ENCODE measurements at regions not wholly inside any gene's neighbourhood (a gene's known extent, or its start where the extent isn't known, plus 50 kb on each side); places are given as distances from the start of the nearest gene placed in this dataset.
"Not testable (repeated sequence)": the region's sequence is repeated elsewhere in the genome, so short reads cannot be mapped to it uniquely, and the experiment has no call there.

DNA sequence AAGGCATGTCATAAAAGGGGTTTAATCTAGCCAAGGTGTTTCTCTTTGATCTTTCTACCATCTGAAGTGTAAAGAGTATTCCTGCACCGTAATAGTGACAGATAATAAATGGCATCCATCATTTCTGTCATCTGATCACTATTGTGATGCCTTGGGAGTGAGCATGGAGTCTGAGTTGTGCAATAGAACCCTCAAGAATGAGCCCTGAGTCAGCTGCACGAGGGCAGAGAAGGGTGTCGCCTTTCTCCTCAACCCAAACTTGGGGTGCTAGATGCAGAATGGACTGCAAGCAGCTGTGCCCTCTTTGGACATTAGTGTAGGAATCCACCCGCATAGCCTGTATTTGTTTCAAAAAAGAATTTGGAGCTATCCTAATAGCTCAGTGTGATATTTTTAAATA lies 115.2 kb downstream of the ZNF37A start:
- no peak for DNase-seq

DNA sequence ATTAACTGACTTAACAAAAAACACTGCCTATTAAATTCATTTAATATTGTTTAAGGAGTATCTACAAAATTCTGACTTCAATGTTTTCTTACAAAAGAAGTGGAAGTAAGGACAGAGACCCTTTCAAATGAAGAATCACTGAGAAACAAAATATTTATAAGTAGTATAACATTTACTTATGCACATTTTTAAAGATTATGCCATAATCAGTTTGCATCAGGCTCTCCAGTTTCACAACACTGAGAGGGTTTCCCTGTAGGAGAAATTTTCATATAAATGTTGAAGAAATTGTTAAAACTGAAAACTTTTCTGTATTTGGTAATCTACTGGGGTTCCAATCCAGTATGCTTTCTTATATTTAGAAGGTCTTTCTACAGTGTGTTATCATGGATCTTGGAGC lies 115.6 kb downstream of the ZNF37A start:
- not testable (repeated sequence) for DNase-seq

DNA sequence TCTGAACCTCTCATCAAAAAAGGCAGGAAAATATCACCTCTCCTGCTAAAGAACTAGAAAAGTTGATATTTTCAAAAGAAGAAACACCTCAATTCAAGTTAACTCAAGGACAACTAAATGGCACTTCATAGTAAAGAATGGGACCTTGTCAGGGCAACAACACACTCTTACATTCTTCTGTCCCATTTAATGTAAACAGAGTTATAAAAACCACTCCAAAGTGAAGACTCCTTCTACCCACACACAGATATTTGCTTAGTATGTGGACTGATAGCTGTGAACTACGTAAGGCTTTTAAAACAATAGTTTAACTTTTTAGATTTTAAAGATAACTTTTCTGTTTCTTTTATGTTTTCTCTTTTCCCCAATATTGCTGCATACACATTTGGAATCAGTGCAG lies 118.3 kb downstream of the ZNF37A start:
- no peak for DNase-seq

DNA sequence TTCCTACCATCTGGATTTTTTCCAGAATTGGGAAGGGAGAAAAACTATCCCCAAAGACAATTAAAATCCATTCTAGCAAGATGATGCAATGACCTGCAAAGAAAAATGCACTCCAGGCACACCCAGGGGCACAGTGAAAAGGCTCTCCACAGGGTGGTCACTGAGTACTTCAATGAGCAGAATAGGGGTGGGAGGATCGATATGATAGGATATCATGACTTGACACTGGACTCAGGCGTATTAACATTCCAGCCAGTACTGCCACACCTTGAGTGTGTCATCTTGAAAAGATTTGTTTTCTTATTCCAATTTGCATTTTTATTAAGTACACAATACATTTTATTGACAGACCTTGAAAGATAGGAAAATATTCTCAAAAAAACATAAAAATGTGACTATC lies 132.2 kb downstream of the ZNF37A start:
- no peak for DNase-seq

DNA sequence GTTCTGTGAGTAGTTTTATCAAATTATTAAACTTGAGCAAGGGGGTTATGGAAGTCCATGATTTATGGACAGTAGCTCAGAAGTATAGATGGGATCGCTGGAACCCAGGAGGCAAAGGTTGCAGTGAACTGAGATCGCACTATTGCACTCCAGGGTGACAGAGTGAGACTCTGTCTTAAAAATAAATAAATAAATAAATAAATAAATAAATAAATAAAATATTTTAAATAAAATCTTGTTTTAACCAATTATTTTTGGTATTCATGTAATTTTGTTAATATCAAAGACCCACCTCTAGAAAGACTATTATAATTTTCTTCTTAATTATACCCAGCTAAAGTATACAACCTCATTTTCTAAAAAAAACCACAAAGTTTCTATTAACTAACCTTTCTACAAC lies 134.3 kb downstream of the ZNF37A start:
- no peak for DNase-seq

DNA sequence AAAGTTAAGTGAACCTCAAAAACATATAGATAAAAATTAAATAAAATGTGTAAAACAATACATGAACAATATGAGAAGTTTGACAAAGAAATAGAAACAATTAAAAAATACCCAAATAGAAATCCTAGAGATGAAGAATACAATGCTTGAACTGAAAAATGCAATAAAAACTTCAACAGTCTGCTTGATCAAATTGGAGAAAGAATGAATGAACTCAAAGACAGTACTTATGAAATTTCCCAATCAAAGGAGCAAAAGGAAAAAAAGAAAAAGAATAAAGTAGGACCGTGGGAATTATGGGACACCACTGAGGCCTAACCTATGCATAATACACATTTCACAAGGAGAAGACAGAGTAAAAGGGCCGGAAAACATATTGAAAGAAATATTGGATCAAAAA lies 144.3 kb downstream of the ZNF37A start:
- not testable (repeated sequence) for DNase-seq

DNA sequence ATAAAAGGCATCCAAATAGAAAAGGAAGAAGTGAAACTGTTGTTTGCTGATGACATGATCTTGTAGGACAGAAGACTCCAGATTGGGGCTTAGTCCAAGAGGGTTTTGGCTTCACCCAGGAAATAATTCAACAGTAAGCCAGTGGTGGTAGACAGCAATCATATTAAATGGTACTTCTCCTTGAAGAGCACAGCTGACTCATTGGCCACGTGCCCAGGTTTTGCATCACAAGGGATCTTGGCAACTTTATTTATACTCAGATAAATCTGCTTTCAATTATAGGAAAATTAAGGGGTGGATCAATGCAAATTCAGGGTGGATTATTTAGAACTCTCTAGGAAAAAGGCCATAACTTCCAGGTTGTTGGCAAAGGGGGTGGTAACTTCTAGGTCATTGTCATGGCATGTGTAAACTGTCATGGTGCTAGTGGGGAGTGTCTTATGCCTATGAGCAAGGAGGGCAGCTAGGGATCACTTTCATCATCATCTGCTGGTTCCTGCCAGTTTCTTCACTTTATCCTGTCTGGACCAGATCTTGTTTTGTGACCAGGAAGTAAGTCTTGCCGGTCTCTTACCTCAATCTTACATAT lies 148.0 kb downstream of the ZNF37A start:
- not testable (repeated sequence) for DNase-seq

DNA sequence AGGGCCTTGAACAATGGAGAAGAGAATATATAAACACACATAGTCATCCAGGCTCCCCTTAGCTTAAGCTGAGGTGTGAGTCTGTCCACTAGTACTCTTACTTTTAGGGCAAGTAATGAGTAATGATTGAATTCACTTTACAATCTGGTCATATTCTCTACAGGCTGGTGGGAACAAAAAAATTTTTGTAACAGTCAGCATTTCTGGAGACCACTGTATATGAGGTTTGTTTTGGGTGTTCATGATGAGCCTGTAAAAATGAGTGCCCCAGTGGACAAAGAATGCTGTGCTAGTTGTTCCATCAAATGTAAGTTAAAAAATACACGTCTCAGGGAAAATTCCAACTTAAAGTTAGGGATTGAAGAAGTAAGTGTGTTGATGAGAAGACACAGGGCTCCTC lies 154.0 kb downstream of the ZNF37A start:
- DNase-seq, result not testable (repeated sequence)

DNA sequence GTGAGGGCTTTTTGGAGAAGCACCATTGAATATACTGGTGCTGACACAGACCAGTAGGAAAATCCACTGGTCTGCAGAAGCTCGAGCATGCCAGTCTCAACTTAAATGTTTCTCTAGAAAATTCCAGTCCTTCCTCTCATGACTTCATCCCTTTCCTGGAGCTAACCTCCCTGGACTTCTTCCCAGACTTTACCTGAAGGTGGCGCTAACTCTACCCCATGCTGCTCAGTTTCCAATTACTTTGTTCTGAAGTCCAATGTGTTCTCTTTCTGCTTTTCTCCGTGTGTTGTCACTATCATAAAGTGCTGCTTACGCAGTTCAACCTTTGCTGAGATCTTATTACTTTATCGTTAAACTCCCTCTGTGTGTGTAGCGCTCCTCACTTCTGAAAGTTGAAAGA lies 158.4 kb downstream of the ZNF37A start:
- DNase-seq, result not testable (repeated sequence)

DNA sequence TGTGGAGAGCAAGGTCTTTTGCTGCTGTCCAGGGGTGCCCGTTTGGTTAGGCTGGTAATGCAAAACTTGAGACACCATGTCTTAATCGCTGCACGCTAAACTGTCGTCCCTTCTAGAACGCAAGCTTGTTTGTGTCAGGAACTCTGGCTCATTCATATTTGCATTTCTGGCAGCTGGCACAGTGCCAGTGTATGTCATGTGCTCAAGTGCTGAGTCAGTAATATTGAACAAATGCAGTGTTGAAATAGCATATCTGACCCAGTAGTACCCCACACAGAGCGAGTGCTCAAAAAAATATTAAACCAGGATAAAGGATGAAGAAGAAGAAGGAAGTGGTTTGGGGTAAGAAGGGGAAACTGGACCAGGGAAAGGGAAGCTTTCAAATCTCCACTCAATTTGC lies 173.4 kb downstream of the ZNF37A start:
- not testable (repeated sequence) for DNase-seq

DNA sequence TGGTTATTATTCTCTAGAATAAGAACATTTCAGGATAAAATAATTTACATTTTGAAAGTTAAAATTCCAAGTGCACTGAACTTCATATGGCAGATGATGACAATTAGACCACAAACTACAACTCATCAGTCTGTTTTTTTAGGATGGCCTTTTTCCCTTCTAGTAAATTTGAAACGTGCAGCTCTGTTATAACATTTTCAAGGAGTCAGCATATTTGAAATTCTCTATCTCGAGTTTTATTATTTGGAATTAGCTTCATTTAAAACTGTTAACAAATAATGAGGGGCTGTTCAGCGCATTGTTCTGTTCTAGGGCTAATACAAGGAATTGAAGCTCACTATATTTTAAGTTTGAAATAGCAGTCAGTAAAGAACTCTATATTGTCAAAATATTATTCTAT lies 176.9 kb downstream of the ZNF37A start:
- DNase-seq, result not testable (repeated sequence)

DNA sequence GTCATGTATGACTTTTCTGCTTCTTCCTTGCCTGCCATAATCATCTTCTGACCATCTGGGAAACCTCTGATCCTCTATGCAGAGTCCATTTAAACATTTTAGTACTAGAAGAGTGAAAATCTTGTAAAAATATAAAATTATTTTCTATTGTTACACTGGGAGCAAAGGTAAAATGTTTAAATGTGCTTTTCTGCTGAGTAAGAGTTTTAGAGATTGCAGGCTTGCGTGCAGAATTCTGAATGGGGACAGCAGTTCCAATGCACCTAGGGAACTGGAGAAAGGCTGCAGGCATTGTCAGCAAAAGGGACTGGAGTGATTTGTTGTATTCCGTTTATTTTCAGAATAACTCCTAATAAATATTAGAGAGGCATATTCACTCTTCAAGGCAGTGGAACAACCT lies 180.7 kb downstream of the ZNF37A start:
- DNase-seq, result not testable (repeated sequence)

DNA sequence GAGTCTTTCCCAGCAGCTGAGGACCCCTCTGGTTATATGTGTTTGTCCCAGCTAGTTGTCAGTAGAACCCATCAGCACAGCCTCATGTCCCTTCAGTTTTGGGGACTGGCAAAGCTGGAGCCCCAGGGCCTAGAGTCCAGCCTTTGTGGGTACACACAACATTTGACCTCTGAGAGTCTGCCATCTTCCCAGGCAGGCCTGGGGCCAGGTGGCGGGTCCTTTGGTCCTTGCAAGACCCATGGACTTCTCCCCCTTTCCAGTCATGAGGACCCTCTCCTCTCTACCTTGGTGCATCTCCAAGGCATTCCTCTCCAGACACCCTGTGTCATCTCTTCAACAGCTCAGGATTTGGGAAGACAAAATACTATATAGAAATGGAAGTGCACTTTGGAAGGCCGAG lies 198.4 kb downstream of the ZNF37A start:
- not testable (repeated sequence) for DNase-seq

DNA sequence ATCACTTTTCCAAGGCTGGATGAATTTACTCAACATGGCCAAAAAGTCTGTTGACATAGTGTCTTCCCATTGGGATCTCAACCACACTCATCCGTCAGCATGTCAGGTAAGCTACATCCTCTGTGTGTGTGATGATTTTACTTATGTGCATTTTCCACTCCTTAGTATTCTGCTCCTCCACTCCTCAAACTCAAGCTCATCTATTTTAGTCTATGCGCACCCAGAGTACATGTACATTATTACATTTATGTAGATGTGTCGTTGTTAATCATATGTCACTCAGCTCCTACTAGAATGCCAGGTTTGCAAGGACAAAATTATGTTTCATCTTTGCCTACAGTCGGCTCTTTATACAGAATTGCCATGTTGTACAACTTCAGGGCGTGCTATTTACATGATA lies 216.0 kb downstream of the ZNF37A start:
- not testable (repeated sequence) for DNase-seq

DNA sequence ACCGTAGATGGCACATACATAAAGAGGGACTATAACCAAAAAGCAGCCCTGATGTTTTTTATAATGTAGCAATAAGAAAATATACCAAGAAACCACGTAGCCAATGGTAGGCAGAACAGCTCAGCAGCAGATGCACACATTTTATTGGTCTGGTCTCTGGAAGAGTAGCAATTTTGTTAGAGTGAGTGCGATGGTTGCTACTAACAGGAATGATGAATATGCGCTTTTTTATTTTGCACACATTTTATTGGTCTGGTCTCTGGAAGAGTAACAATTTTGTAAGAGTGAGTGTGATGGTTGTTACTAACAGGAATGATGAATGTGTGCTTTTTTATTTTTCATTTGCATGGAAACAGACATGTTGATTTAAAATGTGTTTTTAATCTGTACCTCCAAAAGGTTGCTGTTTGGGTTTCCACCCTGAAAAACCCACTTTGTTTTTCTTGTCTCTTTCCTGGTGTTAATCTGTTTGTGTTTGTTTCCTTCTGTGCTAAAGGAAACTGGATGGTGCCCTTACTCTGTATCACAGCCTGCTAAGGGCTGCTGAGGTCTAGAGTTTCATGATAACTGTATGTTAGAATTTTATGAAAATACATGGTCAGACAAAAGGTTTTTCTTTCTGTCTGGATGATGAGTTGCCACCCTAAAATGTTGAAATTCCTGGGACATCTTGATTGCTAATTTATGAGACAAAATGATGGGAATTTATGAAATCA lies 221.1 kb downstream of the ZNF37A start:
- not testable (repeated sequence) for DNase-seq

DNA sequence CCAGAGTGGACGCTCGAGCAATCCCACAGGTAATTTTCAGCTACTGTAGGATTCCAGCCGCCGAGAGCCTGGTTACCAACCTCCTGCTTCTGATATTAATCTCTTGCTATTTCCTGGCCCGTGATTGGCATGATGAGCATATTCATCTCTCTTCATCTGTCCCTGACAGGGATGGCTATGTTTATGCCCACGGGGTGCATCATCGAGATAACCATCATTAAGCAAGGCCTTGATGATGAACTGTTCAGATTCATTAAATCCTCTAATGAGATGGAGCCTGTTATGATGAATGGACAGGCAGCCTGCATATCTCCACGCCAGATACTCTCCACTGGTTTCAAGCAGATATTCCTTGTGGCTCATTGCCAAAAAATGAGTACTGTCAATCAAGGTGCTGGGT lies 227.3 kb downstream of the ZNF37A start:
- not testable (repeated sequence) for DNase-seq

DNA sequence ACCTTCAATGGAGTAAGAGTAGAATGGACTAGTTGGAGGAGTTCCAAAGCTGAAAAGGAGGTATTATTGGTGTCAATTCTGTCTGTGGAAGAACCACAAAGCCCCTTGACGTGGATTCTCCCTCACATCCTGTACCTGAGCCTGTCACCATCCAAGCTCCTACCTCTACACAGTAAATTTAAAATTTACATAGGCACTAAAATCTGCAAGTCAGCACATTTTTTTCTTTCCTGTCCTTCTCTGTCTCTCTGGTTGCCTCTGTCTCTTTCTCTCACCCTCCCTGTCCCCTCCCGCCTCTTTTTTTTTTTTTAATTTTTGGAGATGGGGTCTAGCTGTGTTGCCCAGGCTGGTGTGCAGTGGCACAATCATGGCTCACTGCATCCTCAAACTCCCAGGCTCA lies 236.2 kb downstream of the ZNF37A start:
- DNase-seq, result not testable (repeated sequence)

DNA sequence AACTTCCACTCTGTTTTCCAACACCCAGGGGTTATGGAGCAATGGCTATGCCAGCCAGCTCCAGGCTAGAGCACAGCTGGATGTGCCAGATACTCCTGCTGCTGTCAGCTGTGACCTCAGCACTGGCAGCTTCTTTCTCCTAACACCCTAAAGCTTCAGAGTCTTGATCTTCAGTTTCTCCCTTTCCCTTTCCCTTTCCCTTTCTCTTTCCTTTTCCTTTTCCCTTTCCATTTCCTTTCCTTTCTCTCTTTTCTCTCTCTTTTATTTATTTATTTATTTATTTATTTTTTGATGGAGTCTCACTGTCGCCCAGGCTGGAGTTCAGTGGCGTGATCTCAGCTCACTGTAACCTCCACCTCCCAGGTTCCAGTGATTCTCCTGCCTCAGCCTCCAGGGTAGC lies 237.0 kb downstream of the ZNF37A start:
- DNase-seq, result not testable (repeated sequence)

DNA sequence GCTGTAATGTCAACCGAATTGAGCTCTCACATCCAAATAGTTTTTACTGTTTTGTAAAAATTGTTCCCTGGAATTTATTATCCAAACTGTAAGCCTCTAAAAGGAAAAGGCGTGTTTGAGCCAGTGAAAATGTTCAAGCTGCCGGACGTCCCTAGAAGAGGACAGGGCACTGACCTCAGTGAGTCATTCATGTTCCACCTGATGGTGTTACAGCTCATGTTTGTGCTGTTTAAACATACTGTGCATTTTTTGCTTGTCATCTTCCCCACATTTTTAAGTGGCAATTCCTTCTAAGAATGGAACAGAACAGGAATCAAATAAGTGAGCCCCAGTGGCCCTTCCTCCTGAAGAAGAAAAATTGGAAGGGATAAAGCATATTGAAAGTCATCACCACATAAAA lies 239.6 kb downstream of the ZNF37A start:
- DNase-seq, result not testable (repeated sequence)

DNA sequence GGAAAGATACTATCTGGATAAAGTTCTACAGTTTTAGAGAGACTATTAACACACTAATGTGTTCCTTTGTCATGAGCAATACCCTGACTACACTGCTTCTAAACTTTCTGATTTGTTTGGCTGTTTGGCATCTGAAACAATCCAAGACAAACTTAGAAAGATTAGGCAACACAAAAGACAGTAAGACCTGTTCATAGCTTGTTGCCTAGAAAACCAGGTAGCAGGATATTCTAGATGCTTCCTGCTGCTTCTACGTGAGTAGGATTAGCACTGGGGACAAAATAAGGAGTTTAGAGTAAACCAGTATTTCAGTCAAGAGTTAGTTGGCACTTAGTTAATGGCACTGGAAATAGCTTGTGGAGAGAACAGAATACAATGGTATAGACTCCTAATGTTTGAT lies 256.5 kb downstream of the ZNF37A start:
- DNase-seq, result not testable (repeated sequence)

DNA sequence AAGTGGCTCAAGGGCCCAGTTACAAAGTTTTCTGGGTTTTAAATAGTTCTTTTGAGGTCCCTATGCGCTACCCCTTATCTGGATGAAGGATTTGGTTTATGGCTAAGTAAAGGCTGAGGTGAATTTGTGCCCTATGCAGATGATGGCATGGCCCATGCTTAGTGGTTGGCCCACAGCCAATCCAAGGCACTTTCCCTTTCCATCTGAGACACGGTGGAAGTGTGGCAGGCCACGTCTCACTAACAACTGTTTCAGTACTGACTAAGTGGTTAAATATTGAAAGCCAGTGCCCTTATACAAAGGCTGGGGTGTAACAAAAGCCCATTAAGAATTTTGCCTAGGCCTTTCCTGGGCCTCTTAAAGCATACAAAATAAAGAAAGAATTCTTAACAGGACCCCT lies 260.3 kb downstream of the ZNF37A start:
- not testable (repeated sequence) for DNase-seq

DNA sequence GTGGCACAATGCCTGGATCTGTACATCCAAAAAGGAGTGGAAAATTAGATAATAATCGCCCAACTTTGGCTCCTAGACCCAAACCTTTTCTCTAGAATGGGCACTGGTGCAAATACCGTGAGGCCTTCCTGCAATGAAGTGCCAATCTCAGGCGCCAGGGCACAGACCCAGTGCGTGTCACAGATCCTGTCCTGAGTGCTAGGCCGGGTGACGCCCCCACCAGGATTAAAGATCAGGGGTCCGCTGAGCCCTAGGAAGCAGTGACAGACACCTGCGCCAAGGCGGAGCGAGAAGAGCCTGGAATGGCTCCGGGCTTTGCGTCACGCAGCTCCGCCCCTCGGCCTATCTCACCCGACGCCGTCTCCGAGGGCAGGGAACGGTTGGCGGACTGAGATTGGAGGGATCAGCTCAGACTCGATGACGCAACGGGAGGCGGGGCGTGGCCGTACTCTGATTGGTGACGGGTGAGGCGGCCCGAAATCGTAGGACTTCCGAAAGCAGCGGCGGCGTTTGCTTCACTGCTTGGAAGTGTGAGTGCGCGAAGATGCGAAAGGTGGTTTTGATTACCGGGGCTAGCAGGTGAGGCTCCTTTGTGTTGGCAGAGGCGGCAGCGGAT lies 261.9 kb downstream of the ZNF37A start:
- DNase-seq, result peak; percentile 38 to 84 (median 64)

DNA sequence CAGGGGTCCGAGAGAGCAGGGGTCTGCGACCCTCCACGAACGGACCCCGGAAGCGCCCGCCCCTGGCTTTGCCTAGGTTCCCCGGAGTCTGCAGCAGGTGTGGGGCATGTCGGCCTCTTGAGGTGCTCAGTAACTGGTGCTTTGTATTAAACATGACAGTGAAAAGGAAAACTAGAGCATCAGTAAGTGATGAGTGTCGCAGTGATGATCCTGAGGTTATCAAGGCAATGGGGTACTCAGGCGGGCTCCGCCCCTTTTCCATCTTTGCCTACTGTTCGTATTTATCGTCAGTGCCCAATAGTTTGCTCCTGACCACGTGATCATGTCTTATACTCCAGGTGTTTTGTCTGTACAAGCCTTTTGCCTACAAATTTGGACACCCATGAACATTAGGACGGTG lies 262.4 kb downstream of the ZNF37A start:
- peak; percentile 0 to 13 (median 4) for DNase-seq
